GM21825 (cell line): ENCODE measurements at regions not wholly inside any gene's neighbourhood (a gene's known extent, or its start where the extent isn't known, plus 50 kb on each side); places are given as distances from the start of the nearest gene placed in this dataset.

Source experiments
- ATAC-seq: cut with Tn5 transposase; IDR thresholded peaks from one replicate; pipeline ENCODE4 v1.9.1; 2021; ENCODE audit warnings: mild to moderate bottlenecking, moderate library complexity; ENCODE audit not compliant: unreplicated experiment

GRCh38 chrX:15191830-15192229 lies 78.1 kb downstream of the ASB9 start:
- no peak for ATAC-seq

GRCh38 chrX:15188039-15188438 lies 81.8 kb downstream of the ASB9 start:
- no peak for ATAC-seq

GRCh38 chrX:15177316-15177715 lies 92.6 kb downstream of the ASB9 start:
- no peak for ATAC-seq

GRCh38 chrX:15173411-15173810 lies 96.5 kb downstream of the ASB9 start:
- no peak for ATAC-seq

- no peak for ATAC-seq
Measured at GRCh38 chrX:15170927-15171326, 99.0 kb downstream of the ASB9 start.

GRCh38 chrX:15167826-15168225 lies 102.1 kb downstream of the ASB9 start:
- no peak for ATAC-seq

- no peak for ATAC-seq
Measured at GRCh38 chrX:15165832-15166231, 104.1 kb downstream of the ASB9 start.

GRCh38 chrX:15163131-15163530 lies 106.8 kb downstream of the ASB9 start:
- ATAC-seq: no peak

GRCh38 chrX:15160558-15161095 lies 109.3 kb downstream of the ASB9 start:
- peak; percentile 35 for ATAC-seq

- ATAC-seq: peak; percentile 66
Measured at GRCh38 chrX:15158736-15159406, 111.0 kb downstream of the ASB9 start.

GRCh38 chrX:15158350-15158735 lies 111.5 kb downstream of the ASB9 start:
- ATAC-seq: no peak

GRCh38 chrX:15157624-15158023 lies 112.3 kb downstream of the ASB9 start:
- ATAC-seq: no peak

- peak; percentile 74 for ATAC-seq
Measured at GRCh38 chrX:15151267-15152186, 118.4 kb downstream of the ASB9 start.

GRCh38 chrX:15150586-15150985 lies 119.3 kb downstream of the ASB9 start:
- ATAC-seq: no peak

- ATAC-seq: no peak
Measured at GRCh38 chrX:15146515-15146914, 123.4 kb downstream of the ASB9 start.

GRCh38 chrX:15143825-15144121 lies 126.1 kb downstream of the ASB9 start:
- no peak for ATAC-seq

- peak; percentile 65 for ATAC-seq
Measured at GRCh38 chrX:15143050-15143824, 126.6 kb downstream of the ASB9 start.

- no peak for ATAC-seq
Measured at GRCh38 chrX:15142084-15142715, 127.7 kb downstream of the ASB9 start.

- no peak for ATAC-seq
Measured at GRCh38 chrX:15136795-15137194, 133.1 kb downstream of the ASB9 start.

- ATAC-seq: no peak
Measured at GRCh38 chrX:15129412-15129811, 140.5 kb downstream of the ASB9 start.

- ATAC-seq: no peak
Measured at GRCh38 chrX:15128861-15129260, 141.0 kb downstream of the ASB9 start.
